H9 (cell line): ENCODE measurements at regions not wholly inside any gene's neighbourhood (a gene's known extent, or its start where the extent isn't known, plus 50 kb on each side); places are given as distances from the start of the nearest gene placed in this dataset.

Experiments
- DNase-seq: peaks from one replicate; pipeline ENCODE4 v3.0.0-alpha.2; 2017
- H2AFZ ChIP-seq: one replicate; pipeline ENCODE4 v1.6.1; 2013; ENCODE audit warnings: mild to moderate bottlenecking, low read length, control low read depth, moderate library complexity
- H2AK5ac ChIP-seq: 2 replicates; pipeline ENCODE4 v1.6.1; 2013; ENCODE audit warnings: low read length, control low read depth, mixed read lengths; ENCODE audit not compliant: insufficient read length
- H2BK120ac ChIP-seq: one replicate; pipeline ENCODE4 v1.6.1; 2013; ENCODE audit warnings: low read depth, mild to moderate bottlenecking, low read length, control low read depth, inconsistent platforms; ENCODE audit not compliant: poor library complexity, severe bottlenecking
- H2BK12ac ChIP-seq: 2 replicates; pipeline ENCODE4 v1.6.1; 2013; ENCODE audit warnings: low read length, control low read depth, mixed read lengths, low read depth; ENCODE audit not compliant: insufficient read length
- H2BK15ac ChIP-seq: 2 replicates; pipeline ENCODE4 v1.6.1; 2013; ENCODE audit warnings: low read depth, low read length, control low read depth
- H2BK20ac ChIP-seq: one replicate; pipeline ENCODE4 v1.6.1; 2013; ENCODE audit warnings: low read depth, mild to moderate bottlenecking, low read length, control low read depth, inconsistent platforms; ENCODE audit not compliant: poor library complexity, severe bottlenecking
- H2BK5ac ChIP-seq: 2 replicates; pipeline ENCODE4 v1.6.1; 2013; ENCODE audit warnings: low read length, control low read depth, mixed read lengths; ENCODE audit not compliant: insufficient read length
- H3K14ac ChIP-seq: 2 replicates; pipeline ENCODE4 v1.6.1; 2013; ENCODE audit warnings: low read length, control low read depth; ENCODE audit not compliant: insufficient read depth
- H3K18ac ChIP-seq: 2 replicates; pipeline ENCODE4 v1.6.1; 2013; ENCODE audit warnings: low read depth, mild to moderate bottlenecking, mixed read lengths, low read length, control low read depth; ENCODE audit not compliant: insufficient read length
- H3K23ac ChIP-seq: 2 replicates; pipeline ENCODE4 v1.6.1; 2013; ENCODE audit warnings: low read length, control low read depth, mixed read lengths, low read depth; ENCODE audit not compliant: insufficient read length
- H3K23me2 ChIP-seq: 2 replicates; pipeline ENCODE4 v1.6.1; 2013; ENCODE audit warnings: low read depth, mild to moderate bottlenecking, mixed read lengths, low read length, control low read depth; ENCODE audit not compliant: insufficient read length, poor library complexity, severe bottlenecking
- H3K27ac ChIP-seq: 2 replicates; pipeline ENCODE4 v1.5.1; 2013; ENCODE audit warnings: low read length, control low read depth, mixed read lengths, low read depth; ENCODE audit not compliant: insufficient read length
- H3K27me3 ChIP-seq: 2 replicates; pipeline ENCODE4 v1.6.1; 2013; ENCODE audit warnings: low read length, control low read depth, inconsistent platforms; ENCODE audit not compliant: insufficient read depth
- H3K4ac ChIP-seq: 2 replicates; pipeline ENCODE4 v1.6.1; 2013; ENCODE audit warnings: low read depth, mild to moderate bottlenecking, control low read depth, inconsistent platforms, low read length, moderate library complexity
- H3K4me1 ChIP-seq: 2 replicates; pipeline ENCODE4 v1.6.1; 2013; ENCODE audit warnings: low read length, control low read depth, inconsistent platforms; ENCODE audit not compliant: insufficient read depth
- H3K4me2 ChIP-seq: 2 replicates; pipeline ENCODE4 v1.6.1; 2013; ENCODE audit warnings: low read length, control low read depth, mixed read lengths; ENCODE audit not compliant: insufficient read length, insufficient read depth
- H3K56ac ChIP-seq: 2 replicates; pipeline ENCODE4 v1.6.1; 2013; ENCODE audit warnings: low read depth, mild to moderate bottlenecking, mixed read lengths, low read length, control low read depth; ENCODE audit not compliant: insufficient read length
- H3K79me1 ChIP-seq: 2 replicates; pipeline ENCODE4 v1.6.1; 2013; ENCODE audit warnings: low read depth, mild to moderate bottlenecking, moderate library complexity, low read length, control low read depth, inconsistent platforms; ENCODE audit not compliant: insufficient read depth, poor library complexity, severe bottlenecking
- H3K79me2 ChIP-seq: 2 replicates; pipeline ENCODE4 v1.6.1; 2013; ENCODE audit warnings: low read length, control low read depth, inconsistent platforms; ENCODE audit not compliant: insufficient read depth
- H3K9ac ChIP-seq: 2 replicates; pipeline ENCODE4 v1.6.1; 2013; ENCODE audit warnings: low read length, control low read depth, mixed read lengths; ENCODE audit not compliant: insufficient read length; ENCODE audit errors: extremely low read depth
- H3K9me3 ChIP-seq: one replicate; pipeline ENCODE4 v1.6.1; 2013; ENCODE audit warnings: low read depth, low read length, inconsistent platforms; ENCODE audit not compliant: control insufficient read depth
- H3T11ph ChIP-seq: one replicate; pipeline ENCODE4 v1.6.1; 2013; ENCODE audit warnings: mild to moderate bottlenecking, low read length, control low read depth, inconsistent platforms
- H4K20me1 ChIP-seq: one replicate; pipeline ENCODE4 v1.6.1; 2013; ENCODE audit not compliant: control insufficient read depth, insufficient read length, insufficient read depth
- H4K5ac ChIP-seq: 2 replicates; pipeline ENCODE4 v1.6.1; 2013; ENCODE audit warnings: low read depth, mild to moderate bottlenecking, mixed read lengths, low read length, control low read depth; ENCODE audit not compliant: insufficient read length
- H4K8ac ChIP-seq: replicated peaks from 2 replicates; pipeline ENCODE4 v1.6.1; 2013; ENCODE audit warnings: low read length, control low read depth, mixed read lengths, low read depth; ENCODE audit not compliant: insufficient read length
- H4K91ac ChIP-seq: 2 replicates; pipeline ENCODE4 v1.6.1; 2013; ENCODE audit warnings: low read depth, mild to moderate bottlenecking, moderate library complexity, mixed read lengths, low read length, control low read depth; ENCODE audit not compliant: insufficient read length
- H3K27ac Mint-ChIP-seq, 3 experiments: 2 replicates in 2 of 3; 3 replicates in 1 of 3; pipeline ENCODE4 v1.8.0; 2020 to 2021; ENCODE audit warnings: mixed read lengths in 3 of 3, mild to moderate bottlenecking in 1 of 3, moderate library complexity in 1 of 3
- H3K27me3 Mint-ChIP-seq: 2 replicates; pipeline ENCODE4 v1.8.0; 2021; ENCODE audit warnings: low read depth, mild to moderate bottlenecking, moderate library complexity, mixed read lengths
- H3K36me3 Mint-ChIP-seq, 3 experiments: 2 replicates in 2 of 3; 3 replicates in 1 of 3; pipeline ENCODE4 v1.8.0; 2020 to 2021; ENCODE audit warnings: low read depth in 3 of 3, mixed read lengths in 3 of 3; ENCODE audit not compliant: insufficient read depth in 1 of 3
- H3K4me1 Mint-ChIP-seq, 2 experiments: 2 replicates each; pipeline ENCODE4 v1.8.0; 2020; ENCODE audit warnings: mixed read lengths in 2 of 2
- H3K4me3 Mint-ChIP-seq, 2 experiments: 2 replicates in 1 of 2; 3 replicates in 1 of 2; pipeline ENCODE4 v1.8.0; 2020 to 2021; ENCODE audit warnings: mild to moderate bottlenecking in 2 of 2, mixed read lengths in 2 of 2, moderate library complexity in 1 of 2
- H3K9me3 Mint-ChIP-seq, 2 experiments: 2 replicates in 1 of 2; 3 replicates in 1 of 2; pipeline ENCODE4 v1.8.0; 2020; ENCODE audit warnings: mild to moderate bottlenecking in 2 of 2, mixed read lengths in 2 of 2, moderate library complexity in 1 of 2
- WGBS: extraction: QIAGEN DNeasy Blood & Tissue Kit; methylation state at CpG from one replicate; pipeline ENCODE4 v1.1.7; 2013; ENCODE audit warnings: missing lambda C conversion rate, low lambda C conversion rate, mixed read lengths; ENCODE audit not compliant: insufficient read length; ENCODE audit errors: extremely low coverage; 5-methylcytosine and 5-hydroxymethylcytosine counted together
- TF ChIP-seq, protein P1 (sequence below): fragments of 200-600 bp; sonication (generic); conservative IDR thresholded peaks from 3 replicates; pipeline ENCODE4 v1.8.0; 2021; ENCODE audit warnings: antibody characterized with exemption, mild to moderate bottlenecking

DNA sequence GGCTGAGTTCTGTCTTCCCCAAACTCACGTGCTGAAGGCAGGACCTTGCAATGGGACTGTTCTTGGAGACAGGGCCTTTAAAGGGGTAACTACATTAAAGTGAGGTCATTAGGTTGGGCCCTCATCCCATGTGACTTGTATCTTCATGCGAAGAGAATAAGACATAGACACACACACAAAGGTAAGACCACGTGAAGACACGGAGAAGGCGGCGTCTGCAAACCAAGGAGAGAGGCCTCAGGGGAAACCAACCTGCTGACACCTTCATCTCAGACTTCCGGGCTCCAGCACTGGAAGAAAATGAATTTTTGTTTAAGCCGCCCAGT, 50.7 kb upstream of the KCNMB1 start:
- Histone ChIP-seq H3K27ac (no peak overlapping the region), H2AFZ (no peak overlapping the region), H3K4ac (no peak overlapping the region), H2AK5ac (no peak overlapping the region), H4K20me1 (no peaks in the 10 kb centered on the region), H3K79me1 (no peaks in the 10 kb centered on the region), H3K4me2 (no peak overlapping the region), H3K9ac (no peak overlapping the region), H3K56ac (no peak overlapping the region), H3K23me2 (no peaks in the 10 kb centered on the region), H3K4me1 (no peaks in the 10 kb centered on the region; the same call in 1 of the 2 replicates), H2BK5ac (no peak overlapping the region), H4K5ac (no peak overlapping the region), H3K14ac (no peak overlapping the region; the same call in 1 of the 2 replicates), H4K91ac (no peak overlapping the region), H4K8ac (no peak overlapping the region), H3K9me3 (no peaks in the 10 kb centered on the region), H3K23ac (no peak overlapping the region), H2BK120ac (no peak overlapping the region), H3K18ac (no peak overlapping the region), H3T11ph (no peak overlapping the region), H2BK15ac (no peak overlapping the region), H3K27me3 (no peaks in the 10 kb centered on the region), H3K79me2 (no peaks in the 10 kb centered on the region), H2BK12ac (no peak overlapping the region), H2BK20ac (no peak overlapping the region)
- WGBS = no CpG with 5 or more reads among the region's 8 CpGs
- no peaks in the 10 kb centered on the region for H3K36me3 Mint-ChIP-seq
- DNase-seq = peak; percentile 15
- H3K4me1 Mint-ChIP-seq = peaks cover 28 to 42% of the 10 kb centered on the region in 2 experiments
- H3K27ac Mint-ChIP-seq = no peak overlapping the region
- TF ChIP-seq, protein P1, sequence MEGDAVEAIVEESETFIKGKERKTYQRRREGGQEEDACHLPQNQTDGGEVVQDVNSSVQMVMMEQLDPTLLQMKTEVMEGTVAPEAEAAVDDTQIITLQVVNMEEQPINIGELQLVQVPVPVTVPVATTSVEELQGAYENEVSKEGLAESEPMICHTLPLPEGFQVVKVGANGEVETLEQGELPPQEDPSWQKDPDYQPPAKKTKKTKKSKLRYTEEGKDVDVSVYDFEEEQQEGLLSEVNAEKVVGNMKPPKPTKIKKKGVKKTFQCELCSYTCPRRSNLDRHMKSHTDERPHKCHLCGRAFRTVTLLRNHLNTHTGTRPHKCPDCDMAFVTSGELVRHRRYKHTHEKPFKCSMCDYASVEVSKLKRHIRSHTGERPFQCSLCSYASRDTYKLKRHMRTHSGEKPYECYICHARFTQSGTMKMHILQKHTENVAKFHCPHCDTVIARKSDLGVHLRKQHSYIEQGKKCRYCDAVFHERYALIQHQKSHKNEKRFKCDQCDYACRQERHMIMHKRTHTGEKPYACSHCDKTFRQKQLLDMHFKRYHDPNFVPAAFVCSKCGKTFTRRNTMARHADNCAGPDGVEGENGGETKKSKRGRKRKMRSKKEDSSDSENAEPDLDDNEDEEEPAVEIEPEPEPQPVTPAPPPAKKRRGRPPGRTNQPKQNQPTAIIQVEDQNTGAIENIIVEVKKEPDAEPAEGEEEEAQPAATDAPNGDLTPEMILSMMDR = no peak
- H3K4me3 Mint-ChIP-seq = no peak overlapping the region
- H3K9me3 Mint-ChIP-seq = no peaks in the 10 kb centered on the region
- peaks cover 2% of the 10 kb centered on the region; the same call in 1 of the 2 replicates for H3K27me3 Mint-ChIP-seq
